ENCODE measurements at regions not wholly inside any gene's neighbourhood (a gene's known extent, or its start where the extent isn't known, plus 50 kb on each side); places are given as distances from the start of the nearest gene placed in this dataset.

- TF ChIP-seq GATA2 (IDR thresholded peaks at IDR 0.05; ENCODE audit: low read depth, low read length) (no peak), GATA3 (IDR thresholded peaks at IDR 0.05; ENCODE audit: low read depth, low read length) (no peak)
These were observed 108.1 kb upstream of the COG2 start for GRCh38 chr1:230534224-230534623.

All from SH-SY5Y (cell line).